Activated CD4-positive, alpha-beta memory T cell treated with anti-CD3 and anti-CD28 coated beads for 36 hours (primary cell): ENCODE measurements at regions not wholly inside any gene's neighbourhood (a gene's known extent, or its start where the extent isn't known, plus 50 kb on each side); places are given as distances from the start of the nearest gene placed in this dataset.

Experiments used
- CTCF ChIA-PET: fragments of 350-600 bp; sonication (Branson Sonifier 250); formaldehyde crosslinking; loops from one replicate; lab custom pipeline; 2021; ENCODE audit warnings: antibody characterized with exemption, inconsistent platforms; lab: Charles Lee
- POLR2A ChIA-PET: fragments of 350-600 bp; sonication (Branson Sonifier 250); formaldehyde crosslinking; loops from one replicate; lab custom pipeline; 2021; ENCODE audit warnings: antibody characterized with exemption; lab: Charles Lee
- DNase-seq: peaks from one replicate; pipeline ENCODE4 v3.0.0-alpha.2; 2020
- H3K27ac Mint-ChIP-seq: one replicate; pipeline ENCODE4 v1.8.0; 2021; ENCODE audit warnings: mixed read lengths
- H3K27me3 Mint-ChIP-seq: one replicate; pipeline ENCODE4 v1.8.0; 2021; ENCODE audit warnings: mixed read lengths
- H3K36me3 Mint-ChIP-seq: one replicate; pipeline ENCODE4 v1.8.0; 2021; ENCODE audit warnings: mixed read lengths
- H3K4me1 Mint-ChIP-seq: one replicate; pipeline ENCODE4 v1.8.0; 2021; ENCODE audit warnings: low read depth, mixed read lengths
- H3K4me3 Mint-ChIP-seq: one replicate; pipeline ENCODE4 v1.8.0; 2021; ENCODE audit warnings: mild to moderate bottlenecking, mixed read lengths
- H3K9me3 Mint-ChIP-seq: one replicate; pipeline ENCODE4 v1.8.0; 2021; ENCODE audit warnings: mixed read lengths
- intact Hi-C: fragments of 100-400 bp; cut with micrococcal nuclease; formaldehyde crosslinking; loops from one replicate; pipeline ENCODE4 v1.15.1; 2023

- DNase-seq = no peak
- ChIA-PET CTCF (no interaction called here), POLR2A (no interaction called here)
- Mint-ChIP-seq H3K27ac (no peak overlapping the region), H3K4me1 (no peaks in the 10 kb centered on the region), H3K4me3 (no peak overlapping the region), H3K9me3 (peaks cover 19% of the 10 kb centered on the region), H3K27me3 (no peaks in the 10 kb centered on the region), H3K36me3 (no peaks in the 10 kb centered on the region)
- intact Hi-C loops = no loop called here
Observed at GRCh38 chr22:48676266-48677167, 1151.2 kb downstream of the BRD1 start.

- no peaks in the 10 kb centered on the region for H3K27me3 Mint-ChIP-seq
- peaks cover 19% of the 10 kb centered on the region for H3K9me3 Mint-ChIP-seq
- CTCF ChIA-PET = no interaction called here
- intact Hi-C loops = no loop called here
- H3K36me3 Mint-ChIP-seq = no peaks in the 10 kb centered on the region
- H3K27ac Mint-ChIP-seq = no peak overlapping the region
- no peak for DNase-seq
- H3K4me3 Mint-ChIP-seq = no peak overlapping the region
- no peaks in the 10 kb centered on the region for H3K4me1 Mint-ChIP-seq
- POLR2A ChIA-PET = no interaction called here
Observed at GRCh38 chr22:48675830-48676145, 1151.9 kb downstream of the BRD1 start.

DNA sequence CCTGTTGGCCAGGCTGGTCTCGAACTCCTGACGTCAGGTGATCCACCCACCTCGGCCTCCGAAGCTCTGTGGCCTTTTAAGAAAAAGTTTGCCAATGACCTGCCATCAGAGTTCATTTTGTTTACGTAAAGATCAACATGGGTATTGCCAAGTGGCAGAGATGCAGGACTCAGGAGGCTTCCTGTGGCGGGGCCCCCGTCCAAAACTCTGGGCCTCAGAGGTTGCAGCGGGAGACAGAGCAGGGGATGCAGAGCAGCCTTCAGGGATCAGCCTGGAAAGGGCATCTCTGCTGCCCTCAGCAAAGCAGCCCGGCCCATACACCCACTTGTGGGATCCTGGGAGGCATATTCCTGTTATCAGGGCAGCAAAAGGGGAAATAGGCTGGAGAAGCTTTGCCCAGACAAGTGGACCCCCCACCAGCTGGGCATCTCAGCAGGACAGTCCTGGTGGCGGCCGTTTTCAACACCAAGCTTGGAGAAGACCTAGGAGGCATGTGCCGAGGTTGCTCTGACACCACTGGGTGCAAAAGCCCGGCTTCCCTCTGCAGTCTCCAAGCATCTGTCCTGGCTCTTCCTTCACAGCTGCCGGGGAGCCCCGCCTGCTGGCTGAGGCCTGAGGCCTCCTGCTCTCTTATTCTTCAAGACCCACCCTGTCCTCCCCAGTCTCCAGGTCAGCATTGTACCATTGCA is 1152.4 kb downstream of the BRD1 start:
- H3K4me3 Mint-ChIP-seq = no peak overlapping the region
- peaks cover 19% of the 10 kb centered on the region for H3K9me3 Mint-ChIP-seq
- POLR2A ChIA-PET = no interaction called here
- CTCF ChIA-PET = no interaction called here
- no peaks in the 10 kb centered on the region for H3K27me3 Mint-ChIP-seq
- H3K27ac Mint-ChIP-seq = no peak overlapping the region
- no peak for DNase-seq
- H3K36me3 Mint-ChIP-seq = no peaks in the 10 kb centered on the region
- intact Hi-C loops = no loop called here
- no peaks in the 10 kb centered on the region for H3K4me1 Mint-ChIP-seq

- Mint-ChIP-seq H3K9me3 (peaks cover 19% of the 10 kb centered on the region), H3K27ac (no peak overlapping the region), H3K27me3 (no peaks in the 10 kb centered on the region), H3K4me3 (no peak overlapping the region), H3K36me3 (no peaks in the 10 kb centered on the region), H3K4me1 (no peaks in the 10 kb centered on the region)
- ChIA-PET CTCF (no interaction called here), POLR2A (no interaction called here)
- DNase-seq = no peak
- intact Hi-C loops = no loop called here
Observed at GRCh38 chr22:48673806-48674500, 1153.7 kb downstream of the BRD1 start.

- no peak overlapping the region for H3K4me3 Mint-ChIP-seq
- no peak for DNase-seq
- ChIA-PET CTCF (no interaction called here), POLR2A (no interaction called here)
- no peaks in the 10 kb centered on the region for H3K4me1 Mint-ChIP-seq
- H3K27me3 Mint-ChIP-seq = no peaks in the 10 kb centered on the region
- no peaks in the 10 kb centered on the region for H3K36me3 Mint-ChIP-seq
- intact Hi-C loops = no loop called here
- H3K27ac Mint-ChIP-seq = no peak overlapping the region
- peaks cover 19% of the 10 kb centered on the region for H3K9me3 Mint-ChIP-seq
Observed at GRCh38 chr22:48672387-48672786, 1155.3 kb downstream of the BRD1 start.

DNA sequence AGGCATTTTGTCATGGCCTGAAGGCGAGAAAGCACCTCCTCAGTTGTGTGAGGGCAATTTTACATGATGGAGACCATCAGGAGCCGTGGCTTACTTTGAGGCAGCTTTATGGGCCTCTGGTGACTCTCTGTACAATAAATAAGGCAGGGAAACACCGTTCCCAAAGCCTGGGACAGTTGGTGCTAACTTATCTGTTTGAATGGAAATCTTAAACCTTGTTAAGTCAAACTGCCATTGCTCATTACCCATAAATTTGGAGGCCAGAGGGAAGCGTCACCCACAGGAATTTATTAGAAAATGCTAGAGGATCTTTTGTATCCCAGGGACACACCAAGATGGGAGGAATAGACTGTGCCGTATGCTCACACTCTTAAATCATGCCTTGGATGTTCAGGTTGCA is 1156.9 kb downstream of the BRD1 start:
- CTCF ChIA-PET = no interaction called here
- no peaks in the 10 kb centered on the region for H3K36me3 Mint-ChIP-seq
- POLR2A ChIA-PET = no interaction called here
- no peak overlapping the region for H3K4me3 Mint-ChIP-seq
- H3K9me3 Mint-ChIP-seq = peaks cover 19% of the 10 kb centered on the region
- no peak for DNase-seq
- H3K4me1 Mint-ChIP-seq = no peaks in the 10 kb centered on the region
- no peaks in the 10 kb centered on the region for H3K27me3 Mint-ChIP-seq
- intact Hi-C loops = no loop called here
- no peak overlapping the region for H3K27ac Mint-ChIP-seq

- no peak for DNase-seq
- Mint-ChIP-seq H3K36me3 (no peaks in the 10 kb centered on the region), H3K9me3 (peaks cover 22% of the 10 kb centered on the region), H3K4me1 (no peaks in the 10 kb centered on the region), H3K27ac (no peak overlapping the region), H3K4me3 (no peak overlapping the region), H3K27me3 (no peaks in the 10 kb centered on the region)
- intact Hi-C loops = no loop called here
- CTCF ChIA-PET = no interaction called here
- POLR2A ChIA-PET = no interaction called here
Observed at GRCh38 chr22:48669986-48670716, 1157.5 kb downstream of the BRD1 start.

DNA sequence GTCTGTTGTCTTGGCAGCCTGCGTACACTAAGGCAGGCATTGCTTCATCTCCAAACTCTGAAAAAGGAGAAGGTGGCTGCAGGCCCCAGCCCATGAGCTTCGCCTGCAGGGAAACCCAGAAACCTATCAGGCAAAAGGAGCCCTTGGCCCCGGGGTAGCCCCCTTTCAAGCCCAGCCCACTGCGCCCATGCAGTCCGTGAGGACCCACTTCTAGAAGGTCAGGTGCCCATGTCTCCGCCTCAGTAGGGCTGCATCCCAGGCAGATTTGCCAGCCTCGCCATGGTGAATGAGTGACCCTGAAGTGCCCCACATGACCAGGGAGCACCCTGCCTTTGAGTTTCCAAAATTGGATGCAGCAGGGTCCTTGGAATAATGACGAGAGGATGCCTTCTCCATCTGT is 1158.4 kb downstream of the BRD1 start:
- intact Hi-C loops = no loop called here
- no peak for DNase-seq
- Mint-ChIP-seq H3K36me3 (no peaks in the 10 kb centered on the region), H3K9me3 (peaks cover 32% of the 10 kb centered on the region), H3K27me3 (no peaks in the 10 kb centered on the region), H3K4me1 (no peaks in the 10 kb centered on the region), H3K4me3 (no peak overlapping the region), H3K27ac (no peak overlapping the region)
- POLR2A ChIA-PET = no interaction called here
- CTCF ChIA-PET = no interaction called here

DNA sequence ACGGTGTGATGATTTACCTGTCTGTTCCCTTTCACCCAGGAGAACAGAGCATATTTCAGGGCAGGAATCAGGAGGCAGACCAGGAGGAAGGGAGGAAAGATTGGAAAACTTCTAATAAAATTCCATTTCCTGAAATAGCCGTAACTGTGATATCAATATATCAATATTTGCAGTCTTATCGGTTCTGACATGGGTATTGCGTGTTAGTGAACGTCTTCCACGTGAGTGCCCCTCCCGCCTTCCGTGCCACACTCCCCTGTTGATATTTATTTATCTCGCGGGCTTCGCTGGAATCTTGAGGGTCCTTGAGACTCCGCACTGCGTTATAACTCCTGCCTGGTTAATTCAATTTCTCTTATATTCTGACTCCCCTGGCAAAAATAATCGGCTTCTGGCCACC is 1160.4 kb downstream of the BRD1 start:
- H3K27me3 Mint-ChIP-seq = no peaks in the 10 kb centered on the region
- intact Hi-C loops = no loop called here
- H3K27ac Mint-ChIP-seq = no peak overlapping the region
- no peak overlapping the region for H3K4me3 Mint-ChIP-seq
- H3K36me3 Mint-ChIP-seq = no peaks in the 10 kb centered on the region
- ChIA-PET CTCF (no interaction called here), POLR2A (no interaction called here)
- H3K4me1 Mint-ChIP-seq = no peaks in the 10 kb centered on the region
- no peak for DNase-seq
- H3K9me3 Mint-ChIP-seq = peaks cover 31% of the 10 kb centered on the region

DNA sequence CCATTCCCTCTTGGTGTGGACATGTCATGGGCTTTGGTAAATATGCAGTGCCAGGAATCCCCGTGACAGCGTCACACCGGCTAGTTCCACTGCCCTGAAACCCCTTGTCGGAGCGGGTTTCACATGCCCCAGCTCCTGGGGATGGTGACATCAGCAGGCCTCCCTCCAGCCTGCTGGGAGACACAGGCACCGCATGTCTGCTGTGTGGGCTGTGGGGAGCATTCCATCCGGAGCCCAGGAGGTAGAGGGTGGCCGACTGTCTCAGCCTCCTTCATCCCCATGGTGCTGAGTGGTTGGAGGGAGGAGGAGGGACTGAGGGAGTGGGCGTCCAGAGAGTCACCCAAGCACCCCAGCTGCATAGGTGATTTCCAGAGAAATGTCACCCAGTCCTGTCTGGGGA is 1161.1 kb downstream of the BRD1 start:
- POLR2A ChIA-PET = no interaction called here
- no peak for DNase-seq
- no peaks in the 10 kb centered on the region for H3K36me3 Mint-ChIP-seq

GRCh38 chr22:48665311-48665995 is 1162.2 kb downstream of the BRD1 start:
- H3K4me1 Mint-ChIP-seq = no peaks in the 10 kb centered on the region
- ChIA-PET POLR2A (no interaction called here), CTCF (no interaction called here)
- no peaks in the 10 kb centered on the region for H3K27me3 Mint-ChIP-seq
- H3K9me3 Mint-ChIP-seq = peaks cover 25% of the 10 kb centered on the region
- no peak overlapping the region for H3K27ac Mint-ChIP-seq
- DNase-seq = no peak
- H3K4me3 Mint-ChIP-seq = no peak overlapping the region
- intact Hi-C loops = no loop called here
- H3K36me3 Mint-ChIP-seq = no peaks in the 10 kb centered on the region

More for the DNA sequence above, 1161.1 kb downstream of the BRD1 start:
- Mint-ChIP-seq H3K4me1 (no peaks in the 10 kb centered on the region), H3K27ac (no peak overlapping the region), H3K27me3 (no peaks in the 10 kb centered on the region), H3K4me3 (no peak overlapping the region), H3K9me3 (peaks cover 25% of the 10 kb centered on the region)
- CTCF ChIA-PET = no interaction called here
- intact Hi-C loops = no loop called here

- POLR2A ChIA-PET = no interaction called here
- intact Hi-C loops = no loop called here
- peaks cover 25% of the 10 kb centered on the region for H3K9me3 Mint-ChIP-seq
Observed at GRCh38 chr22:48664586-48664985, 1163.1 kb downstream of the BRD1 start.

More at GRCh38 chr22:48664586-48664985, 1163.1 kb downstream of the BRD1 start:
- CTCF ChIA-PET = no interaction called here
- Mint-ChIP-seq H3K27ac (no peak overlapping the region), H3K27me3 (no peaks in the 10 kb centered on the region), H3K4me3 (no peak overlapping the region), H3K36me3 (no peaks in the 10 kb centered on the region), H3K4me1 (no peaks in the 10 kb centered on the region)
- DNase-seq = no peak
